ENCODE measurements at regions not wholly inside any gene's neighbourhood (a gene's known extent, or its start where the extent isn't known, plus 50 kb on each side); places are given as distances from the start of the nearest gene placed in this dataset.

DNA sequence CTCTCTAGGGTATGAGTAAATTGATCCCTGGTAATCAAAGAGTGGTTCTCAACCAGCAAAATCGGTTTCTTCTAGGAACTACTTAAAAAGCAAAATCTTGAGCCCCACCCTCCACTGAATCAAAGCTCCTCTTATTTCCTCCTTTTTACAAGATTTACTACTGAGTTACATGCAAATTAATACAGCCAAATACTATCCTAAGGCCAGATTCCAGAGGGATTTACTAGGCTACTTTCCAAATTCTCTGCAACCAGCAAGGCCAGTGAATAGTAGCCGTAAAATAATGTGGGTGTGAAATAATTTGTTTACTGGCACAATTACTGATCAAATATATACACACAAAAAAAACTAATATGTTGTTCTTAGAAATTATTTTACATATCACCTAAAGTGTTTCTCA, 1583.8 kb downstream of the NCAM2 start:
- H3K18ac ChIP-seq (ENCODE audit: extremely low read depth, low read length): no peak overlapping the region
- H2BK120ac ChIP-seq (replicated peaks; ENCODE audit: low read depth, low read length): no peak overlapping the region
- H2BK5ac ChIP-seq (ENCODE audit: low read depth, low read length): no peak overlapping the region
- no peak overlapping the region for H3K4me3 ChIP-seq (ENCODE audit: extremely low read depth in 1 of 4, insufficient read depth in 2 of 4, low read depth in 3 of 4, low read length in 4 of 4)
- H3K4me2 ChIP-seq (ENCODE audit: insufficient read depth in 1 of 2, low read depth in 2 of 2, low read length in 2 of 2): no peak overlapping the region
- FAIRE-seq (no peak), DNase-seq (ENCODE audit: low read depth in 1 of 2, low spot score in 2 of 2) (no peak)
- ChIA-PET POLR2A (ENCODE audit: partially characterized antibody) (no interaction called here), CTCF (ENCODE audit: partially characterized antibody) (no interaction called here)
- H3K23me2 ChIP-seq (ENCODE audit: low read depth, low read length): no peaks in the 10 kb centered on the region
- no peak overlapping the region for H2BK20ac ChIP-seq (ENCODE audit: low read length)
- no peak overlapping the region for H3K9ac ChIP-seq (replicated peaks in 1 of 4; ENCODE audit: extremely low read depth in 1 of 4, low read depth in 3 of 4, low read length in 3 of 4)
- H4K91ac ChIP-seq (replicated peaks; ENCODE audit: insufficient read length, low read length): no peak overlapping the region
- H3K56ac ChIP-seq (replicated peaks; ENCODE audit: insufficient read length, low read depth, low read length): no peak overlapping the region
- H3K14ac ChIP-seq (ENCODE audit: insufficient read length): no peak overlapping the region
- no peak overlapping the region for H2AK5ac ChIP-seq (ENCODE audit: low read depth, low read length)
- no peak overlapping the region for H4K5ac ChIP-seq (ENCODE audit: insufficient read length, low read depth, low read length)
- H3K27me3 ChIP-seq (replicated peaks in 1 of 4; ENCODE audit: control insufficient read depth in 3 of 4, extremely low read depth in 1 of 4, insufficient read depth in 3 of 4, low read length in 3 of 4): no peaks in the 10 kb centered on the region
- H3K9me3 ChIP-seq (ENCODE audit: insufficient read depth in 2 of 2, low read depth in 1 of 2, low read length in 1 of 2): no peaks in the 10 kb centered on the region
- no peak overlapping the region for H2BK15ac ChIP-seq (ENCODE audit: low read length)
- H3K36me3 ChIP-seq (ENCODE audit: control insufficient read depth in 2 of 4, insufficient read depth in 4 of 4, low read length in 3 of 4): no peaks in the 10 kb centered on the region
- no peaks in the 10 kb centered on the region for H3K4me1 ChIP-seq (replicated peaks in 1 of 4; ENCODE audit: control insufficient read depth in 3 of 4, insufficient read depth in 4 of 4, low read length in 3 of 4)
- H3K79me2 ChIP-seq (ENCODE audit: control insufficient read depth in 1 of 2, insufficient read depth in 2 of 2, low read length in 2 of 2): no peaks in the 10 kb centered on the region
- TF ChIP-seq SP1 (IDR thresholded peaks at IDR 0.05; ENCODE audit: low read depth, low read length): no peak
- no peak for TF ChIP-seq JUN (IDR thresholded peaks at IDR 0.05; ENCODE audit: low read depth, low read length)
- TF ChIP-seq CEBPB (IDR thresholded peaks at IDR 0.05; ENCODE audit: low read depth, low read length): no peak
- TF ChIP-seq RAD21 (IDR thresholded peaks at IDR 0.05 in 1 of 2, conservative IDR thresholded peaks at IDR 0.05 in 1 of 2; ENCODE audit: low read depth in 2 of 2, low read length in 2 of 2): no peak
- TF ChIP-seq, protein P1, sequence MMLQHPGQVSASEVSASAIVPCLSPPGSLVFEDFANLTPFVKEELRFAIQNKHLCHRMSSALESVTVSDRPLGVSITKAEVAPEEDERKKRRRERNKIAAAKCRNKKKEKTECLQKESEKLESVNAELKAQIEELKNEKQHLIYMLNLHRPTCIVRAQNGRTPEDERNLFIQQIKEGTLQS (IDR thresholded peaks at IDR 0.05; ENCODE audit: insufficient read depth, low read depth, low read length): no peak
- no peak for TF ChIP-seq BCL11A (IDR thresholded peaks at IDR 0.05; ENCODE audit: low read depth in 2 of 2, low read length in 2 of 2)
- no peak for TF ChIP-seq NRF1 (IDR thresholded peaks at IDR 0.05; ENCODE audit: low read depth, low read length)
- TF ChIP-seq PHF8 (conservative IDR thresholded peaks at IDR 0.05; ENCODE audit: low read depth, low read length): no peak
- TF ChIP-seq SRF (IDR thresholded peaks at IDR 0.05; ENCODE audit: low read depth, low read length): no peak
- TF ChIP-seq RFX5 (IDR thresholded peaks at IDR 0.05; ENCODE audit: borderline replicate concordance, low read depth, low read length): no peak
- no peak for TF ChIP-seq ASH2L (IDR thresholded peaks at IDR 0.05; ENCODE audit: low read length)
- no peaks in the 10 kb centered on the region for H3K79me1 ChIP-seq (ENCODE audit: low read depth, low read length)
- no peak overlapping the region for H2AFZ ChIP-seq (ENCODE audit: low read length)
- no peak overlapping the region for H3K4ac ChIP-seq (replicated peaks; ENCODE audit: insufficient read length, low read depth, low read length)
- no peaks in the 10 kb centered on the region for H4K20me1 ChIP-seq (replicated peaks in 1 of 2; ENCODE audit: control insufficient read depth in 1 of 2, insufficient read depth in 2 of 2, low read length in 2 of 2)
- WGBS, 2 experiments (ENCODE audit: extremely low coverage in 1 of 2, insufficient coverage in 1 of 2, insufficient read length in 1 of 2, insufficient replicate concordance in 2 of 2, low coverage in 1 of 2, low lambda C conversion rate in 2 of 2, missing lambda C conversion rate in 1 of 2): 98% methylated on average over 2 of the region's 2 CpGs; no CpG with 5 or more reads in 1 of the 2 experiments
- no peak overlapping the region for H4K8ac ChIP-seq (ENCODE audit: extremely low read depth, insufficient read depth, low read length)
- H2BK12ac ChIP-seq (ENCODE audit: low read depth, low read length): no peak overlapping the region
- no peak overlapping the region for H3K27ac ChIP-seq (ENCODE audit: low read depth, low read length)
- H3K23ac ChIP-seq (ENCODE audit: insufficient read length): no peak overlapping the region

All from H1 (cell line).